ENCODE measurements at regions not wholly inside any gene's neighbourhood (a gene's known extent, or its start where the extent isn't known, plus 50 kb on each side); places are given as distances from the start of the nearest gene placed in this dataset.
A peak's percentile ranks its signal among the peaks of the same experiment; 100 is the strongest.

- no peaks in the 10 kb centered on the region for H3K27me3 ChIP-seq (ENCODE audit: control insufficient read depth, insufficient read depth, low read length)
- DNase-seq (ENCODE audit: low read depth) = no peak
- FAIRE-seq = no peak
- H3K4me3 ChIP-seq (ENCODE audit: low read depth, low read length) = no peak overlapping the region
- no peaks in the 10 kb centered on the region for H3K36me3 ChIP-seq (ENCODE audit: control insufficient read depth, insufficient read depth, low read length)
- TF ChIP-seq CTCF (IDR thresholded peaks at IDR 0.05; ENCODE audit: insufficient read depth, low read length, severe bottlenecking) = no peak
Measured at GRCh38 chr6:67212584-67212983, 1422.5 kb upstream of the ADGRB3 start.

- FAIRE-seq (no peak), DNase-seq (ENCODE audit: low read depth) (peak; percentile 34)
- Histone ChIP-seq H3K27me3 (ENCODE audit: control insufficient read depth, insufficient read depth, low read length) (no peaks in the 10 kb centered on the region), H3K36me3 (ENCODE audit: control insufficient read depth, insufficient read depth, low read length) (no peaks in the 10 kb centered on the region), H3K4me3 (ENCODE audit: low read depth, low read length) (no peak overlapping the region)
- TF ChIP-seq CTCF (IDR thresholded peaks at IDR 0.05; ENCODE audit: insufficient read depth, low read length, severe bottlenecking) = no peak
Measured at GRCh38 chr6:67210450-67210849, 1424.6 kb upstream of the ADGRB3 start.

GRCh38 chr6:67201563-67201962, 1433.5 kb upstream of the ADGRB3 start:
- H3K36me3 ChIP-seq (ENCODE audit: control insufficient read depth, insufficient read depth, low read length) = no peaks in the 10 kb centered on the region
- no peak overlapping the region for H3K4me3 ChIP-seq (ENCODE audit: low read depth, low read length)
- H3K27me3 ChIP-seq (ENCODE audit: control insufficient read depth, insufficient read depth, low read length) = no peaks in the 10 kb centered on the region
- FAIRE-seq = no peak
- no peak for TF ChIP-seq CTCF (IDR thresholded peaks at IDR 0.05; ENCODE audit: insufficient read depth, low read length, severe bottlenecking)
- DNase-seq (ENCODE audit: low read depth) = no peak

GRCh38 chr6:67200626-67201403, 1434.3 kb upstream of the ADGRB3 start:
- Histone ChIP-seq H3K27me3 (ENCODE audit: control insufficient read depth, insufficient read depth, low read length) (no peaks in the 10 kb centered on the region), H3K4me3 (ENCODE audit: low read depth, low read length) (no peak overlapping the region), H3K36me3 (ENCODE audit: control insufficient read depth, insufficient read depth, low read length) (no peaks in the 10 kb centered on the region)
- TF ChIP-seq CTCF (IDR thresholded peaks at IDR 0.05; ENCODE audit: insufficient read depth, low read length, severe bottlenecking) = no peak
- DNase-seq (ENCODE audit: low read depth) = no peak
- no peak for FAIRE-seq

GRCh38 chr6:67199425-67199824, 1435.7 kb upstream of the ADGRB3 start:
- H3K36me3 ChIP-seq (ENCODE audit: control insufficient read depth, insufficient read depth, low read length) = no peaks in the 10 kb centered on the region
- H3K27me3 ChIP-seq (ENCODE audit: control insufficient read depth, insufficient read depth, low read length) = no peaks in the 10 kb centered on the region
- FAIRE-seq = no peak
- no peak overlapping the region for H3K4me3 ChIP-seq (ENCODE audit: low read depth, low read length)
- no peak for TF ChIP-seq CTCF (IDR thresholded peaks at IDR 0.05; ENCODE audit: insufficient read depth, low read length, severe bottlenecking)
- no peak for DNase-seq (ENCODE audit: low read depth)

- no peak for TF ChIP-seq CTCF (IDR thresholded peaks at IDR 0.05; ENCODE audit: insufficient read depth, low read length, severe bottlenecking)
- DNase-seq (ENCODE audit: low read depth) (no peak), FAIRE-seq (no peak)
- Histone ChIP-seq H3K27me3 (ENCODE audit: control insufficient read depth, insufficient read depth, low read length) (no peaks in the 10 kb centered on the region), H3K4me3 (ENCODE audit: low read depth, low read length) (no peak overlapping the region), H3K36me3 (ENCODE audit: control insufficient read depth, insufficient read depth, low read length) (no peaks in the 10 kb centered on the region)
Measured at GRCh38 chr6:67190733-67191132, 1444.3 kb upstream of the ADGRB3 start.

Data from bronchial epithelial cell (primary cell).